GM13976 (cell line): ENCODE measurements at regions not wholly inside any gene's neighbourhood (a gene's known extent, or its start where the extent isn't known, plus 50 kb on each side); places are given as distances from the start of the nearest gene placed in this dataset.

Source experiments
- DNase-seq: peaks from one replicate; pipeline ENCODE4 v3.0.0; 2012; ENCODE audit warnings: low spot score
- in situ Hi-C: fragments of 300-500 bp; cut with MboI; formaldehyde crosslinking; loops from one replicate; pipeline ENCODE4 v1.12.0; 2022; ENCODE audit warnings: low sequenced_read_pairs, mixed read lengths, inconsistent platforms; ENCODE audit not compliant: unreplicated experiment
- TF ChIP-seq, protein P1 (sequence below): IDR thresholded peaks from 2 replicates; pipeline ENCODE4 v1.5.1; 2012; ENCODE audit warnings: borderline replicate concordance, mild to moderate bottlenecking; ENCODE audit not compliant: insufficient read depth; ENCODE audit errors: extremely low read depth, missing control alignments, control extremely low read depth

- in situ Hi-C loops = no loop called here
Observed at GRCh38 chr1:108072776-108073175, 107.8 kb upstream of the VAV3 start.

DNA sequence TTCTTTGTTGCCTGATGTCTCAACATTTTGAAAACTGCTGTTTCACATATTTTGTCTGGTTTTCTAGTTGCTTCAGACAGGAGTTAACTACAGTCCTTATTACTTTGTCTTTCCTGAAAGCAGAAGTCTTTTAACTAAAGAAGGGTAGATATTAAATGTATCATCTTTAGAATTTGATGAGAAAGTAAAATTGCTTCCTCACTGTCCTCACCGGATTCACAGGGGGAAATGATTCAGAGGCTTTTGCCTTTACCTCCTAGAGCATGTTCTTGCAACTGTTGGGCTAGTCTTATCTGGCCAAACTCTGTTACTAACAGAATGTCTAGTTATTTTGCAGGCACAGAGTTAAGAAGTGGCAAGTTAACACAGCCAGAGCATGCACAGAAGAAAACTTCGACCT lies 107.2 kb upstream of the VAV3 start:
- DNase-seq = no peak
- in situ Hi-C loops = no loop called here
- TF ChIP-seq, protein P1, sequence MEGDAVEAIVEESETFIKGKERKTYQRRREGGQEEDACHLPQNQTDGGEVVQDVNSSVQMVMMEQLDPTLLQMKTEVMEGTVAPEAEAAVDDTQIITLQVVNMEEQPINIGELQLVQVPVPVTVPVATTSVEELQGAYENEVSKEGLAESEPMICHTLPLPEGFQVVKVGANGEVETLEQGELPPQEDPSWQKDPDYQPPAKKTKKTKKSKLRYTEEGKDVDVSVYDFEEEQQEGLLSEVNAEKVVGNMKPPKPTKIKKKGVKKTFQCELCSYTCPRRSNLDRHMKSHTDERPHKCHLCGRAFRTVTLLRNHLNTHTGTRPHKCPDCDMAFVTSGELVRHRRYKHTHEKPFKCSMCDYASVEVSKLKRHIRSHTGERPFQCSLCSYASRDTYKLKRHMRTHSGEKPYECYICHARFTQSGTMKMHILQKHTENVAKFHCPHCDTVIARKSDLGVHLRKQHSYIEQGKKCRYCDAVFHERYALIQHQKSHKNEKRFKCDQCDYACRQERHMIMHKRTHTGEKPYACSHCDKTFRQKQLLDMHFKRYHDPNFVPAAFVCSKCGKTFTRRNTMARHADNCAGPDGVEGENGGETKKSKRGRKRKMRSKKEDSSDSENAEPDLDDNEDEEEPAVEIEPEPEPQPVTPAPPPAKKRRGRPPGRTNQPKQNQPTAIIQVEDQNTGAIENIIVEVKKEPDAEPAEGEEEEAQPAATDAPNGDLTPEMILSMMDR = no peak

More at GRCh38 chr1:108072776-108073175, 107.8 kb upstream of the VAV3 start:
- no peak for DNase-seq
- TF ChIP-seq, protein P1 = no peak

DNA sequence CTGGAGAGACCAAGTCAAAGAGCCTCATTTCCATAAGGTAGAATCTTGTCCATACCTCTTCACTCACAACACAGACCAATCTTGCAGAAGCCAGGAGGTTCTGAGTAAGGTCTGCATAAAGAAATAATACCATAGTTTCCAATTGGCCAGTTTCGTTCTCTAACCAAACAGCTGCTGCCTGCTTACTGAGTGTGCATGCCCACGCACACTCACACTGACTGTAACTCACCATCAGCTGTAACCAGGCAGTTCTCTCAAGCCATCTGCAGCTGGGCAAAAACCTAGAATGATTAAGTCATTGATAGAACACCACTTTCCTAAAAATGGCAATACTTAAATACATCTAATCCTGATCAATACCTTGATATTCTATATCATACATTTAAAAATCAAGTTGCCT lies 106.6 kb upstream of the VAV3 start:
- DNase-seq = no peak
- in situ Hi-C loops = no loop called here
- TF ChIP-seq, protein P1 = no peak

GRCh38 chr1:108070662-108071061 lies 105.7 kb upstream of the VAV3 start:
- in situ Hi-C loops = no loop called here
- TF ChIP-seq, protein P1 = no peak
- DNase-seq = no peak

DNA sequence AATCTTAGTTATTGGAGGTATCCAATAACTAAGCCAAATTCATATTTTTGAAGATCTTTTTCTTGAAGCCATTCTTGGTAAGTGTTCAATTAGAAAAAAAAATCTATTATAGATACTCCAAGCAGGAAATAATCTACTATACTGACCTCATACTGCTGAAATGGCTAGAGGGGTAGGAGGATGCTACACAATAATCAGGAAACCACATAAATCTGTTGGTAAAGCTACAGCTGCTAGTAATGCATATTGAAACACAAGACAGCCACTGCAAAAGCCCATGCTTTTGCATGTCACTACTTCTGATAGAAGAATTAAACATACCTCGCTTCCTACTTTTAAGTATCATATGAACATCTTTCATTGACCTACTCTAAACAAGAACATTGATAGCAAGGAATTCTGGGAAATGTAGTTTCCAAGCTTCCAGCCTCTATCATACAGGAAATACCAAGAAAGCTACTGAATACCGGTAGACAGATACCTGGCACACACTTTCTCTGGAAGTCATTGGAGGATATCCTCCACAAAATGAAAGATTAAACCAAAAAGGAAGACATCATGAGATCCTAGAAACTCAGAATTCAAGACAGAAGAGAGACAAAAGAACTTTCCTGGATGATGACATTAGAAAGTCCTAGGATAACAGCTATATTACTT lies 103.0 kb upstream of the VAV3 start:
- DNase-seq = no peak
- TF ChIP-seq, protein P1 = no peak
- in situ Hi-C loops = no loop called here

- TF ChIP-seq, protein P1 = no peak
- DNase-seq = no peak
- in situ Hi-C loops = no loop called here
Observed at GRCh38 chr1:108066808-108067207, 101.8 kb upstream of the VAV3 start.

- in situ Hi-C loops = no loop called here
- no peak for DNase-seq
- TF ChIP-seq, protein P1 = no peak
Observed at GRCh38 chr1:108064255-108064654, 99.3 kb upstream of the VAV3 start.
